Muscle of back (tissue), 3 donors: ENCODE measurements at regions not wholly inside any gene's neighbourhood (a gene's known extent, or its start where the extent isn't known, plus 50 kb on each side); places are given as distances from the start of the nearest gene placed in this dataset.

Experiments used
- DNase-seq, 3 donors: peaks; one replicate each; pipeline versions ENCODE4 v3.0.0 to v3.0.0-alpha.2; 2013

DNA sequence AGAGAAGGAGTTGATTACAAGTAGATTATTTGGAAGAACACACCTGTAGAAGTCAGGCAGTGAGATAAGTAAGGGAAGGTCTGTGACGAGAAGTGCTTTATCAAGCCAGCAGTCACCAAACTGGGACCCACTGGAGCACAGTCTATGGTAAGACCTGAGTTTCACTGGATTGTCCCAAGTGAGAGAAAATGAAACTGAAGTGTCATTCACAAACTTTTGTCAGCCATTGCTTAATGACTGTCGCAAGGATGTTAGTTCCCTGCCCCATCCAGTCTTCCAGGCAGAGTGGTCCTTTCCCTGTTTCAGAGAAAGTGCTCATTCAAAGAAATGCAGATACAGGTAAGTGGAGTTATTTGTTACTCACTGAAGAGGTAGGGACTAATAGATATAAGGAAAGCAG, 728.0 kb upstream of the TENM4 start:
- DNase-seq: no peak

DNA sequence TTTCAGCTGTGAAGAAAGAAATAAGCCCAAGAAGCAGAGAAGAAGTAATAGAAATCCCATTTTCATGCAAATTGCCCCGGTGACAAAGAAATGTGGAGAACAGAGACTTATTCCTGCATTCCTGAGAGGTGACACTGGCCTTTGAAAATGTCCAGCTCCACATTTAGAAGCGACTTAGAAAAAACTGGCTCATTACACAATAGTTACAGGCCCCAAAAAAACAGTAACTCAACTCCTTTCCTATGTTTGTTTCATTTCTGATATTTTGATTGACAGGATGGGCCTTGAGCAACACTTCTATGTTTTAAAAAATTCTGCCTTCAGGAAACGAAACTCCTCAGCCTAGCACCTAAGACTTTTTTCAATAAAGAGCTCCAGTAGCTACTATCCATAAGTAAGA, 726.9 kb upstream of the TENM4 start:
- peak in 1 of 3 donors; percentile 7 for DNase-seq

DNA sequence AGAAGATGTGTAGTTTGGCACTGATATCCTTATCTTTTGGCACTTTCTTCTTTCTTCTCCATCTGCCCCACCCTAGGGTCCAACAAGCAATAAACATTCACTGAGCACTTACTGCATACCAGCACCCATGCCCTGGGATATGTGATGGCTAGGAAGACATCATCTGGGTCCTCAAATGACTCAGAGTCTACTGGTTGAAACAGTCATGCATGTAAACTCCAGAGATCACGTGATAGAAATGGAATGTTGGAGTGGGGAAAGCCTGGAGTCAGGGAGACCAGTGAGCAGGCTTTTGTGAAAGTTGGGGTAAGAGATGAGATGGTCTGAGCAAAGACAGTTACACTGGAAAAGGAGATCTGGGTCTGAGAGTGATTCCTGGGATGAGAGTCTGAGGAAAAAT, 724.9 kb upstream of the TENM4 start:
- no peak for DNase-seq

DNA sequence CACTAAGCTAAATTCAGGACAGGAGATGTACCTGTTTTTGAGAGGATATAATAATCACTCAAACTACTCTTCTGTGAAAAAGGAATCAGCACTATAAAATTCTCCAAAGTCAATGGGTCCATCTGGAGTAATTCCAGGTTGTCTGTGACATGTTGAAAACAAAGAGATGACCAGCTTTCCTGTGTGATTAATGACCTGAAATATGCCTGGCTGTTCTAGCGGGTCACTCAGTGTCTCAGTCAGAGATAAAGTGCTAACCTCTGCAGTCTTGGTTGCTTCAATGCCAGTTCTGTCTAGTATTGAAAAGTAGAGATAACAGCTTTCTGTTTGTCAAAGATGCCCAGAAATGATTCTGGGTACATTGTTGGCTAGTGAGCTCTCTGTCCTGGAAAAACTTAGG, 722.6 kb upstream of the TENM4 start:
- no peak for DNase-seq

DNA sequence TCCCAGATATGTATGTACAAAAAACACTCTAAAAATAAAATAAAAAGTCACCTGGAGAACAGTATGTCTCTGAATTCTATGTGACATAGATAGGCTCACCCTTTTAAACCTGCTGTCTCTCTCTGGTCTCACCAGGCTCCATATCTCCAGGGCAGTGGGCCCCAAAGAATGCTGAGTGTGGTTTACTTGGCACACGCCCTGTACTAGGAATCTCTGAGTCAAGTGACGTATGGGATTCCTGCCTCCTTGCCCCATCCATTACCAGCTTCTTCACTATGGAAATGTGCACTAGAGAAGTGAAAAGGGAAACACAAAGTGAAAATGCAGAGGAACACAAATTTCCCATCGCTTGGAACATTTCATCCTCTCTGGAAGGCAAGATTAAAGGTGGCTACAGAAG, 722.2 kb upstream of the TENM4 start:
- peak in 1 of 3 donors; percentile 36 for DNase-seq

DNA sequence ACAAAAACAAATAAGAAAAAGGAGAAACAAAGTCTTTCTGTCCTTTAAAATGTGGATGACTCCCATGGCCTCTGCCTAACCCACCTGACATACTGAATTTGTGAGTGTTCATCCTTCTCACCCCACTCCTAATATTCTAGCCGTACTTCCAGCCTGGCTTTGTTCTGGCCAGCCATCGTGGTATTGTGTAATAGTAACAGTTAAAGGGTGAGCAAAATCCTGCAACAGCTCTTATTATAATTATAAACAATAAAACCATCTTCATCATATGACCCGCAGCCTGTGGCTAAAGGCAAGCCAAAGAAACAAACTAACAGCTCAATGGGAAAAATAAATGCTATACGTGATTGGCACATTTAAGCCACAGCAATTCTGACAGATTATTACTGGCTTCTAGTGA, 721.6 kb upstream of the TENM4 start:
- no peak for DNase-seq

DNA sequence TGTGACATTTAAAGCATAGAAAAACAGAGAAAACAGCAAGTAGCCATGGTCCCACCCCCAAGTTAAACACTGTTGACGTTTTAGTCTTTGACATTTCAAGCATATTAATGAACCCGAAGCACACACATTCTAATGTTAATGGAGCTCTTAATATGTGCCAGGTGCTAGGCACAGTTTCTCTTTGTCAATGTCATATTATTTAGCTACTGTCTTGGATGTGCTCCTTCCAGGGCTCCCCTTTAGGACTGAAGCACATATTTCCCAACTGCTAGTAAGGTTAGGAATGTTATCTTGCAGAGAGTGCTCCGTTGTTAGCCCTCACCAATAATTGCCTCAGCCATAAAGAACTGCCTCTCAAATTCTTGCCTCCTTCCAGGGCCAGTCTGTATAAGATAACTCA, 716.6 kb upstream of the TENM4 start:
- DNase-seq: no peak

DNA sequence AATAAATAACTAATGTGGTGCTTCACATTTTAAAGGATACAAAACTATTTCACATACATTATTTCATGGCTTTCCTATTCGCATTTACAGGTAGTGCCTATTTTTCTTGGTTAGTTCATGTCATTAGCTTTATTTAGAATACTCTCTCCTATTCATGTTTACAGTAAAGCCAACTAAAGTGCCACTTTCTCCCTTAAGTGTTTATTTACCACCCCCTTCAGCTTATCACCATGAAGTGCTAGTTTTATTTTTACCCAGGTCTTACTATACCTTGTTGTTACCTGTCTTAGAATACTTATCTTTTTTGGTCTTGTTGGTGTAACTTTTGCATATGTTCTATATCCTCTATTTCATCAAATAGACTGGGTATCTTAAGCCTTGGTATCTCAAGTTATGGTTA, 715.2 kb upstream of the TENM4 start:
- no peak for DNase-seq

DNA sequence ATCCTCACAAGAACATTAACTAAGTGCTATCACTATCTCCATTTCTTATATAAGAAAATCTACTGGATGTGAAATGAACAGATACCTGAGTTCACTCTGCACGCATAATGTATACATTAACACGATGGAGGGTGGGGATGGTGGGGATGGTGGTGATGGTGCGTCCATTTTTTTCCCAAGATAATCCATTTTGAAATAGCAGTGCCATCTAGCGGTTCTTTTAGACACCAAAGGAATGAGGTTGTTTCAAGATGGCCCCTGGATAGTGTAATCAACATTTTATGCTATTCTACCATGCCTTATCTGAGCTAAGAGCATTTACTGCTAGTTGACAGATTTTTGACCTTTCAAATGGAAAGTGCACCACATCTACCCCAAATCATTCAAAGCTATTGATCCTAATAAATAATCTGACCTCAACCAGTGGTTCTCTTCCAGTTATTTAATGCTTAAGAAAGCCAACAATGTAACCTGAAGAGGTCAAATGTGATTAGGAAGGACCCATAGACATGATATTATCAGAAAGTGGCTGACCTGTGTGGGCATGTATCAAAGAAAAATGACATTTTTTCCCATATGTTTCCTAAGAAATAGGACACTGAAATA, 714.7 kb upstream of the TENM4 start:
- peak in 1 of 3 donors; percentile 1 for DNase-seq

DNA sequence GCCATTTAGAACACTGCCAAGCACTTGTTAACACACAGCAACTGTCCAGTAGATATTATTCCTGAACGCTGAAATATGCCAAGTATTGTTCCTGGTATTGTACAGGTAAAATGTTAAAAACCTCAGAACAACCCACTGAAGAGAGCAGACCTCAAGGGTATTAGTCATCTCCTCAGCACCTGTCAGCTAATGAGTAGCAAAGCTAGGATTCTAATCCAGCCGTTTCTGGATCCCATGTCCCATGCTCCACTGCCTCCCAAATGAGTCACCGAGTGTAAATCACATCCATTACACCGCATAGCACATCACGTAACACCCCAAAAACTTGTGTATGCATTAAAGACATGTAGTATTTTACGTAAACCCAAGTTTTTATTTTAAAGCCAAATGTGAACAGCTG, 705.4 kb upstream of the TENM4 start:
- no peak for DNase-seq

DNA sequence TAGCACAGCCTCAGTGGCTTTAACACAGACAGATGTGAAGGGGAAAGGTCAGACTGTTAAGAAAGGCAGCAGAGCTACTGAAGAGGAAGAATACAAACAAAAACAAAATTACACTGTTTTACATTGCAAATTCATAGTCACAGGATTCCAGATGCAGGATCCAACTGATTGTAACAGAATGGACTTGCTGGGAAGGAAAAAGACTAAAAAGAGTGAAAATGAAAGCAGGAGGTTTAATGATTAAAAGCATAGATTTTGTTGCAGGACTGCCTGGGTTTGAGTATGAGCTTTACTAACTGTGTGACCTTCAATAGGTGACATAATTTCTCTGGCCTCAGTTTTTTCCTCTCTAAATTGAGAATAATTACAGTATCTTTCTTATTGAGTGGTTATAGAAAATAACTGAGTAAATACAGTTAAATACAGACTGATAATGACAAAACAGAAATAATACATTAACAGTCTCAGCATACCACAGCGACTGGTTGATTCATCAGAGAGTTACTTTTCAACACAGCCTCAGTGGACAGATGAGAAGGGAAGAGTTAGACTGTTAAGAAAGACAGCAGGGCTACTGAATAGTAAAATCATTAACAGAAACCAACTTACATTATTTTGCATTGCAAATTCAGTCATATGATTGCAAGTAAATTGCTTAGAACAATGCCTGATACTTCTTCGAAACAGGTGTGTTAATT, 704.2 kb upstream of the TENM4 start:
- no peak for DNase-seq

DNA sequence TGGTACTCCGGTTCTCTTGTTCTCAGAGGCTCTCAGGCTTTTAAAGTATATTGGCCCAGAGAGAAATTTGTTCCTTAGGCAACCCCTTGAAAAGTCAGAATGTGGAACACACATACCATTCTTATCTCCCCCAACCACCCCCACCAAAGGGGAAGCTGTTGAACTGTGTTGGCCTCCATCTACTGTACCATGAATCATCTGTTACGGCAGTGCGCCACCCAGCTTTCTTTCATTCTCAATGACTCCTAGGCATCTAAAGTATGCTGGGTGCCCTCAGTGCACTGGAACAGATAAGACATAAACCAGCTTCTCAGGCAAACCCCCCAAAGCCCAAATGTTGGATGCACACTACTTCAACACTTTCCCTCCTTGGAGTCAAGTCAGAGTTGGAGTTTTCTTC, 696.2 kb upstream of the TENM4 start:
- peak in 1 of 3 donors; percentile 1 for DNase-seq

DNA sequence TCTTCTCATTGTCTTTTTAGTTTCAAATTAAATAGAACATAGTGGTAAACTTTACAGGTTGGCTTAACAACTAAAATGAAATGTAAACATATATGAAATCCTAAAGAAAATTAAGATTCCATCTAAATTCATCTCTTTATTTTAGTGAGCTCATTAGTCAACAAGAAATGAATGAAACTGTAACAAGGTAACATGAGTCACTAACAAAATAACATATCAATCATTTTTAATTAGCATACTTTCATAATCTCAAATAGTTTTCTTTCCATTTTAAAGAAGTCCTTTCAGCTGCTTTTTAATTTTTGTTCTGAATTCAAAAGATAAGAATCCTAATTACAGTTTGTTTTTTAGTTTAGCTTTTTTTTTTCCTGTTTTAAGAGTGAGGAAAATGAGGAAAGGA, 688.6 kb upstream of the TENM4 start:
- DNase-seq: no peak

DNA sequence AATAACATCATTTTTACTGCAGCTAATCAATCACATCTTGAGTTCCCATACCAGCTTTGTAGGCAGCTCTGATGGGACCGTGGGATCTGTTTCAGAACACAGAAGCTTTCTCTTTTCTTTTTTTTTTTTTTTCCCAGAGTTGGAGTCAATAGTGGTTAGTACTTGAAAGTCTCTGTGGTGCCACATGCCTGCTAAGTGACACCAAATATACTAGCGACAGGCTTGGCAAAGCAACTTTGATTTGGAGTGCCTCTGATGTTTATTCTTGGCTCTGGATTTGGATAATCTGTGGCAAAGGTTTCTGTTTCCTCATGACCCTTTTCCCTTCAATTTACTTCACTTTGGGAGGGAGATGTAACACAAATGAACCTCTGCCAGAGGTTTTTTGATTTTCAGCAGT, 681.4 kb upstream of the TENM4 start:
- DNase-seq: no peak

DNA sequence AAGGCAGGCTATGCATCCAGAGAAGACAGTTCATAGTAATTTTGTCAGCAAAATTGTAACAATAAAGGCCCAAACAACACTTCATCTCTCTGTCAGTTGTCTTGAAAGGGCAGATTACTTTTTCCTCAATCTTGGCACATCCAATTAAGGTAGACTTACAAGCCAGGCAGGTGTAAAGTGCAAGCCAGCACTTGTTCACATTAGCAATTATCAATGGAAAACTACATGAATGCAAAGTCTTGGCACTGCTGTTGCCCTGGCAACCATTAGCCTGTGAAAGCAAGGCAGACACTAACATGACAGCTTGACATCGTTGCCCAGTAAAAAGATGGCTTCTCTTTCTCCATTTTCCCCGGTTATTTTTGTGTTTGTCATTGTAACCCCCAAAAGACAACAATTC, 677.2 kb upstream of the TENM4 start:
- no peak for DNase-seq

DNA sequence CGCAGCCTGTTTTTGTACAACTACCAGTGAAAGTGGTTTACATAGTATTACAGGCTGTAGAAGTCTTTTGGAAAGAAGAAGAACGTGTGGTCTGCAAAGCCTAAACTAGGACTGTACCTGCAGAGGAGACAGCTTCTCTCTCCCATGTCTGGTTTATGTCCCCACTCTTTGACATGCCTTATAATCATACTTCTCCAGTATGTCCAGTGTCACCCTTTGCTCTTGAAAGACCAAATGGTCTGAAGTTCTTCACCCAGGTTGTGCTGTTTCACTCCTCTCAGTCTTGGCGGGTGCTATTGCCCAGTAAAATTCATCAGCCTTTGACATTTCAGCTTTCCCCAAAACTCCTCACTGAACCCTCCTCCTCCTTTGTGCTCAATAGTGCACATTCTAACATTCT, 676.0 kb upstream of the TENM4 start:
- DNase-seq: no peak

DNA sequence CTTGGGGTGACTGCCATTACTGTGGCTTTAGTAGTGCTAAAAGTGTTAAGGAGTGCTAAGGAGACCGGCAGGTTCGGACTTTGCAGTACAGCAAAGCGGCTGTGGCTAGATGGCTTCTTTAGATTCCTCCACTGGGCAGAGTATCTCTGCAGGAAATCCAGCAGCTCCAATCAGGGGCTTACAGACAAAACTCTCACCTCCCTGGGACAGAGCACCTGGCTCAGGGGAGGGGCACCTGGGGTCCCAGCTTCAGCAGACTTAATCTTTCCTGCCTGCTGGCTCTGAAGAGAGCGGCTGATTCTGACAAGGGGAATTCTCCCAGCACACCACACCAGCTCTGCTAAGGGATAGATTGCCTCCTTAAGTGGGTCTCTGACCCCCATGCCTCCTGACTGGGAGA, 668.8 kb upstream of the TENM4 start:
- DNase-seq: no peak

DNA sequence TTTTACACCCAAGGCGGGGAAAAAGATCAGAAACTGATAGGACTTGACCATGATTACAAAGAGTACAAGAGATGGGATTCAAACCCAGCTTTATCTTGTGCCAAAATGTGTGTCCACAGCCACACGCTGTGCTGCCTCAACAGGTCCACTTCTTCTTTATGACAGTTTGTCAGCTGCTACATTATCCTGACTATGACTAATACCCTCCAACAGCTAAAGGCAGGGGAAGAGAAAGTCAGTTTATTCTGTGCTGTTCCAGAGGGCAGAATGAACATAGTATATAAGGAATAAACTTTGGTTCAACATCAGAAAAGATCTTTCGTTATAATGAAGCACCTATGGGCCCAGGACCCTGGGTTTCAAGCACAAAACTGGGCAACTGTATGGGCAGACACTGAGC, 668.2 kb upstream of the TENM4 start:
- DNase-seq: no peak

DNA sequence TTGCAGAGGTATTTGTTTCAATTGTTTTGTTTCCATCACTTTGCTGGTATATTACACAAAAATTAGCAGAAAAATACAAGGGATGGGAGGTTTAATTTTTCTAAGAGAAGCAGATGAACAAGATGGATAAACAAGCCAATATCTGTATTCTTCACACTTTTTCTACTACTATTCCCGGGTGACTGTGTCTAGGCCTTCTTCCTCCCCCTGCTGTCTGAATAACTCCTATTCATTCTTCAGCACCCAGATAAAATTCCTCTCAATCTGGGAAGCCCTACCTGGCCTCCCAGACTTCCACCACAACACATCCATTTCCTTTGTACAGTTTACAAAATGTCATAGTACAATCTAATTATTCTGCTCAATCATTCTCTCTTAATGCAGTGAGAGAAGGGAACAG, 666.6 kb upstream of the TENM4 start:
- no peak for DNase-seq

DNA sequence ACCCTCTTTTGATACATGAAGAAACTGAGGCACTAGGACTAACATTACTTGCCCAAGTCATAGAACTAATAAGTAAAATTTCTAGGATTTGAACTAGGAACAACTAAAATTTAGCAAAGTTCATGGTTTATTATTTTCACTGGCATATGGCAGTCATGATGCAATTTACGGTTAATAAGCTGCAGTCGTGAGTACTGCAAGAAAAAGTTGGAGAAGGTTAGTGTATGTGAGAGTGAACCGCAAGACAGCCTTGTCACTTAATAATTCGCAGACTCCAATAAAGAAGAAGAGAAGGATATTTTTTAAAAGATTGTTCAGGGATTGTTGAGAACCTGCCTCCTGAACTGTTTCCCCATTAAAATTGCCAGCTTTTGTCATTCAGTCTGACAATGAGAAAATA, 663.4 kb upstream of the TENM4 start:
- DNase-seq: no peak

DNA sequence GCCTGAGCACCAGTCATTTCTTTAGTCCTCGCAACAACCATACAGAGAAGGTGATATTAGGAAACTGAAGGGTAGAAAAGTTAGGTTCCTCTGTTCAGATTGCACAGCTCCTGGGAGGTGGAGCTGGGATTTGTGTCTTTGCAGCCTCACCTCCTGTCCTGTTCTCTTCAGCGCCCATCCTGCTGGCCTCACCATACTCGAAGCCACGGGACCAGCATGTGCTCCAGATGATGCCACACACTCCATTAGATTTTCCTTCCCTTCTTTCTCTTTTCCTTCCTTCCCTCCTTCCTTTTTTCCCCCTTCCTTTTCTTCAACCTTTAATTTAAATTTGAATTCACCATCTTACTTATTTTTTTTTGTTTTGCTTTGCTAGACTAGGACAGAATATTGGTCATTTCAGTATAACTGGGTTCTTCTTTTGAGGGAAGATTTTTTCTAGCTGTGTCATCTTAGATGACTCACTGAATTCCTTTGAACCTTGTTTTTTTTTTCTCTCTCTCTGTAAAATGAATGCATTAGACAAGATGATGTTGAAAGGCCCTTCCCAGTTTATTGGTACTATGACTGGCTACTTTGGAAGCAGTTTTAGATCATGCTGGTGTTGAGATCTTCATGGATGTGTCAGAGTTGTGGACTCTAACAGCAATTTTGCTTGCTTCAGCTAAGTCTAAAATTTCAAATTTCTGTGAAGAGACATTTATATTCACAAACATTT, 662.5 kb upstream of the TENM4 start:
- peak in 1 of 3 donors; percentile 91 for DNase-seq

DNA sequence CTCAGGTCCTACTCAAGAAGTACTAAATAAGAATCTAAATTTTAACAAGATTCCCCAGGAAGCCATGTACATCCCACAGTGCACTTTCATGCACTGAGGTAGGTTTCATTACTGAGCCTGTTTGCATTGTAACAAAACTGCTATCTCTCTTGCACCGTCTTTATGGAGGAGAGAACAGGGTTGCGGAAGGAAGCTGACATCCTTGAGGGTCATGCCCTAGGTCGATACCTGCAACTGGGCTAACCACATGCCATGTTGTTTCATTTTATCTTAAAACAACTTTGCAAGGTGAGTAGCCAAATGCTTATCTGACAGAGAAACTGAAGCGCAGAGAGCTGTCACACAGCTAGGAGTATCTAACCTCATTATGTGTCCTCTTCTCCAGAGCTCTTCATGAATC, 656.3 kb upstream of the TENM4 start:
- no peak for DNase-seq

DNA sequence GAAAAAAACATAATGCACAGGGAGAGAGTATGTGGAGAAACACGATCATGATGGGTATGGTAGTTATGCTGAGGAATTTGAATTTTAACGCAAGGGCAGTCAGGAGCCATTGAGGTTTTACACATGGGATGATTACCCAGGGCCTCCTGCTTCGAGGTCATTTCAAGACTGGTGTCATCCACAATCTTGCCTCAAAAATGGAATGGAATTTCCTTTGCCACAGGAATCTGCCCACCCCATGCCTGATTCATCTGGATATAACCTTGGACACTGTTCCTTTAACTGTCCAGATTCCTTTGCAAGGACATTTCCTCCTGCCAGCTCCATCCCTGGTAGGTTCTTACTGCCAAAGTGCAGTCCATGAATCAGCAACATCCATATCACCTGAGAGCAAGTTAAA, 655.9 kb upstream of the TENM4 start:
- peak in 1 of 3 donors; percentile 77 for DNase-seq
